ENCODE measurements at regions not wholly inside any gene's neighbourhood (a gene's known extent, or its start where the extent isn't known, plus 50 kb on each side); places are given as distances from the start of the nearest gene placed in this dataset.

DNA sequence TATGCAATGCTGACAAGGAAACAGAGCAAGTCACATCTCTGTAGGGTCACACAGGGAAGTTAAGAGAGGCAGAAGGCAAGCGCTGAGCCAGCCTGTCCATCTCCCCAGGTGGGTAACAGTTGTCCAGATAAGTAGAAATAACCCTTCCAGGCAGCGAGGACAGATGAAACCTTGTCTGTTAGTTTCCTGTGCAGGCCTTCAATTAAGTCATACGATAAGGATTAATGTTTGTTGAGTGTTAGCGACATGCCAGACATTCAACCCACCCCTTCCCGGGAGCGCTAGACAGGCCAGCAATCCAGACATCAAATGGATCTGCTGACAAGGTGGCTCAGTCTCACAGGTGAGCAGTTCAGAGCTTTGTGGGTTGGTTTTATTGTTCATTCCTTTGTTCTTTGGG, 221.5 kb upstream of the FMN2 start:
- Histone ChIP-seq H2BK20ac (ENCODE audit: low read depth, low read length) (no peak overlapping the region), H2BK15ac (ENCODE audit: low read depth, low read length) (no peak overlapping the region), H3K56ac (ENCODE audit: extremely low read depth, insufficient read depth, low read length) (no peak overlapping the region), H3K4ac (ENCODE audit: low read depth, low read length) (no peak overlapping the region), H3K4me2 (ENCODE audit: low read depth, low read length) (no peak overlapping the region), H3K27me3 (ENCODE audit: control insufficient read depth, insufficient read depth, low read length) (no peaks in the 10 kb centered on the region), H3K9me3 (ENCODE audit: control insufficient read depth, insufficient read depth, low read length) (peaks cover 3% of the 10 kb centered on the region; the same call in 1 of the 2 replicates), H3K23ac (ENCODE audit: low read depth, low read length) (no peak overlapping the region), H3K9me1 (ENCODE audit: insufficient read depth, low read length) (no peaks in the 10 kb centered on the region), H3K9ac (ENCODE audit: low read depth, low read length) (no peak overlapping the region), H2AK9ac (replicated peaks; ENCODE audit: low read depth, low read length, poor library complexity) (no peak overlapping the region), H3K4me1 (ENCODE audit: control insufficient read depth, insufficient read depth, low read length) (no peaks in the 10 kb centered on the region), H4K20me1 (ENCODE audit: insufficient read depth, low read length) (no peaks in the 10 kb centered on the region), H2BK5ac (ENCODE audit: low read depth, low read length, poor library complexity, severe bottlenecking) (no peak overlapping the region), H4K8ac (ENCODE audit: low read depth in 2 of 2, low read length in 2 of 2) (no peak overlapping the region), H3K36me3 (ENCODE audit: control insufficient read depth, insufficient read depth, low read length) (no peaks in the 10 kb centered on the region), H4K91ac (ENCODE audit: insufficient read depth, low read depth, low read length) (no peak overlapping the region), H3K18ac (ENCODE audit: low read depth, low read length) (no peak overlapping the region), H3K4me3 (ENCODE audit: insufficient read depth, low read depth, low read length) (no peak overlapping the region), H4K5ac (ENCODE audit: low read depth, low read length) (no peak overlapping the region), H2BK120ac (ENCODE audit: low read depth, low read length) (no peak overlapping the region), H2AK5ac (ENCODE audit: low read depth, low read length) (no peak overlapping the region), H2AFZ (replicated peaks; ENCODE audit: low read length, poor library complexity) (no peak overlapping the region), H3K14ac (replicated peaks; ENCODE audit: low read depth, low read length) (no peak overlapping the region), H3K27ac (ENCODE audit: insufficient read depth, low read length) (no peak overlapping the region), H3K79me1 (ENCODE audit: low read depth in 1 of 2, low read length in 2 of 2) (no peaks in the 10 kb centered on the region)
- no TSS peak for BruUV-seq (replicated peaks)
- ChIA-PET CTCF (no interaction called here), POLR2A (ENCODE audit: unreplicated experiment) (no interaction called here)
- no CpG with 5 or more reads among the region's 6 CpGs for WGBS, 2 experiments (ENCODE audit: extremely low coverage in 2 of 2, insufficient read length in 1 of 2)
- dilution Hi-C loops (cut with HindIII; ENCODE audit: low sequenced_read_pairs, unreplicated experiment): no loop called here
- ATAC-seq (ENCODE audit: low read depth) (no peak), DNase-seq (no peak)
- TF ChIP-seq, protein P1, sequence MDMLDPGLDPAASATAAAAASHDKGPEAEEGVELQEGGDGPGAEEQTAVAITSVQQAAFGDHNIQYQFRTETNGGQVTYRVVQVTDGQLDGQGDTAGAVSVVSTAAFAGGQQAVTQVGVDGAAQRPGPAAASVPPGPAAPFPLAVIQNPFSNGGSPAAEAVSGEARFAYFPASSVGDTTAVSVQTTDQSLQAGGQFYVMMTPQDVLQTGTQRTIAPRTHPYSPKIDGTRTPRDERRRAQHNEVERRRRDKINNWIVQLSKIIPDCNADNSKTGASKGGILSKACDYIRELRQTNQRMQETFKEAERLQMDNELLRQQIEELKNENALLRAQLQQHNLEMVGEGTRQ (IDR thresholded peaks at IDR 0.05; ENCODE audit: low read depth, low read length): no peak
- TF ChIP-seq RFX5 (IDR thresholded peaks at IDR 0.05; ENCODE audit: low read depth, low read length) (no peak), RAD21 (IDR thresholded peaks at IDR 0.05; ENCODE audit: low read length) (no peak), FOS (IDR thresholded peaks at IDR 0.05; ENCODE audit: low read depth, low read length) (no peak), POLR2A (IDR thresholded peaks at IDR 0.05; ENCODE audit: low read depth, low read length) (no peak), CHD1 (IDR thresholded peaks at IDR 0.05; ENCODE audit: low read depth, low read length) (no peak), SMC3 (IDR thresholded peaks at IDR 0.05; ENCODE audit: low read depth, low read length) (no peak), BHLHE40 (IDR thresholded peaks at IDR 0.05; ENCODE audit: low read depth, low read length) (no peak), MAZ (IDR thresholded peaks at IDR 0.05; ENCODE audit: borderline replicate concordance, low read depth, low read length) (no peak), NFE2L2 (IDR thresholded peaks at IDR 0.05; ENCODE audit: low read depth, low read length) (no peak), MAFK (IDR thresholded peaks at IDR 0.05; ENCODE audit: low read depth, low read length) (no peak), CEBPB (IDR thresholded peaks at IDR 0.05; ENCODE audit: low read depth, low read length) (no peak), RCOR1 (IDR thresholded peaks at IDR 0.05; ENCODE audit: insufficient replicate concordance, low read length) (no peak), MXI1 (IDR thresholded peaks at IDR 0.05; ENCODE audit: borderline replicate concordance, low read depth, low read length) (no peak)
- TF ChIP-seq, protein P2, sequence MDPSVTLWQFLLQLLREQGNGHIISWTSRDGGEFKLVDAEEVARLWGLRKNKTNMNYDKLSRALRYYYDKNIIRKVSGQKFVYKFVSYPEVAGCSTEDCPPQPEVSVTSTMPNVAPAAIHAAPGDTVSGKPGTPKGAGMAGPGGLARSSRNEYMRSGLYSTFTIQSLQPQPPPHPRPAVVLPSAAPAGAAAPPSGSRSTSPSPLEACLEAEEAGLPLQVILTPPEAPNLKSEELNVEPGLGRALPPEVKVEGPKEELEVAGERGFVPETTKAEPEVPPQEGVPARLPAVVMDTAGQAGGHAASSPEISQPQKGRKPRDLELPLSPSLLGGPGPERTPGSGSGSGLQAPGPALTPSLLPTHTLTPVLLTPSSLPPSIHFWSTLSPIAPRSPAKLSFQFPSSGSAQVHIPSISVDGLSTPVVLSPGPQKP (IDR thresholded peaks at IDR 0.05; ENCODE audit: borderline replicate concordance, low read depth, low read length): no peak
- TF ChIP-seq, protein P3, sequence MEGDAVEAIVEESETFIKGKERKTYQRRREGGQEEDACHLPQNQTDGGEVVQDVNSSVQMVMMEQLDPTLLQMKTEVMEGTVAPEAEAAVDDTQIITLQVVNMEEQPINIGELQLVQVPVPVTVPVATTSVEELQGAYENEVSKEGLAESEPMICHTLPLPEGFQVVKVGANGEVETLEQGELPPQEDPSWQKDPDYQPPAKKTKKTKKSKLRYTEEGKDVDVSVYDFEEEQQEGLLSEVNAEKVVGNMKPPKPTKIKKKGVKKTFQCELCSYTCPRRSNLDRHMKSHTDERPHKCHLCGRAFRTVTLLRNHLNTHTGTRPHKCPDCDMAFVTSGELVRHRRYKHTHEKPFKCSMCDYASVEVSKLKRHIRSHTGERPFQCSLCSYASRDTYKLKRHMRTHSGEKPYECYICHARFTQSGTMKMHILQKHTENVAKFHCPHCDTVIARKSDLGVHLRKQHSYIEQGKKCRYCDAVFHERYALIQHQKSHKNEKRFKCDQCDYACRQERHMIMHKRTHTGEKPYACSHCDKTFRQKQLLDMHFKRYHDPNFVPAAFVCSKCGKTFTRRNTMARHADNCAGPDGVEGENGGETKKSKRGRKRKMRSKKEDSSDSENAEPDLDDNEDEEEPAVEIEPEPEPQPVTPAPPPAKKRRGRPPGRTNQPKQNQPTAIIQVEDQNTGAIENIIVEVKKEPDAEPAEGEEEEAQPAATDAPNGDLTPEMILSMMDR (conservative IDR thresholded peaks at IDR 0.05; ENCODE audit: low read depth, low read length): no peak
- in situ Hi-C loops (cut with MboI; ENCODE audit: low sequenced_read_pairs): no loop called here
- intact Hi-C loops (cut with micrococcal nuclease): no loop called here

Measured in IMR-90 (cell line).